HL-60/S4 treated with retinoic acid at 250 ng/mL for 4 days and 3 days (cell line): ENCODE measurements at regions not wholly inside any gene's neighbourhood (a gene's known extent, or its start where the extent isn't known, plus 50 kb on each side); places are given as distances from the start of the nearest gene placed in this dataset.
"Not testable (repeated sequence)": the region's sequence is repeated elsewhere in the genome, so short reads cannot be mapped to it uniquely, and the experiment has no call there.

Experiments
- in situ Hi-C: fragments of 300-500 bp; cut with MboI; formaldehyde crosslinking; loops from 2 replicates; pipeline ENCODE4 v1.7.0; 2022; ENCODE audit warnings: low sequenced_read_pairs

- in situ Hi-C loops: no loop called here
Observed at GRCh38 chr2:182594286-182594685, 121.8 kb upstream of the DNAJC10 start.

- in situ Hi-C loops: no loop called here
Observed at GRCh38 chr2:182595650-182596049, 120.4 kb upstream of the DNAJC10 start.

GRCh38 chr2:182597570-182598295 lies 118.3 kb upstream of the DNAJC10 start:
- in situ Hi-C loops: no loop called here

GRCh38 chr2:182598626-182599025 lies 117.4 kb upstream of the DNAJC10 start:
- in situ Hi-C loops: no loop called here

- in situ Hi-C loops: no loop called here
Observed at GRCh38 chr2:182605166-182605565, 110.9 kb upstream of the DNAJC10 start.

- in situ Hi-C loops: no loop called here
Observed at GRCh38 chr2:182606728-182607681, 109.1 kb upstream of the DNAJC10 start.

- in situ Hi-C loops: no loop called here
Observed at GRCh38 chr2:182608181-182608845, 107.7 kb upstream of the DNAJC10 start.

GRCh38 chr2:182609005-182609404 lies 107.1 kb upstream of the DNAJC10 start:
- in situ Hi-C loops: not testable (repeated sequence)

- in situ Hi-C loops: no loop called here
Observed at GRCh38 chr2:182610231-182610630, 105.8 kb upstream of the DNAJC10 start.

GRCh38 chr2:182611009-182611408 lies 105.0 kb upstream of the DNAJC10 start:
- in situ Hi-C loops: no loop called here

- in situ Hi-C loops: no loop called here
Observed at GRCh38 chr2:182615036-182615435, 101.0 kb upstream of the DNAJC10 start.

- in situ Hi-C loops: no loop called here
Observed at GRCh38 chr2:182616471-182617393, 99.3 kb upstream of the DNAJC10 start.

- in situ Hi-C loops: no loop called here
Observed at GRCh38 chr2:182618672-182619079, 97.4 kb upstream of the DNAJC10 start.

GRCh38 chr2:182619276-182619675 lies 96.8 kb upstream of the DNAJC10 start:
- in situ Hi-C loops: no loop called here

GRCh38 chr2:182621191-182621590 lies 94.9 kb upstream of the DNAJC10 start:
- in situ Hi-C loops: no loop called here

GRCh38 chr2:182621810-182622209 lies 94.2 kb upstream of the DNAJC10 start:
- in situ Hi-C loops: no loop called here

GRCh38 chr2:182622231-182622630 lies 93.8 kb upstream of the DNAJC10 start:
- in situ Hi-C loops: no loop called here

GRCh38 chr2:182625814-182626213 lies 90.2 kb upstream of the DNAJC10 start:
- in situ Hi-C loops: no loop called here

GRCh38 chr2:182628916-182629315 lies 87.1 kb upstream of the DNAJC10 start:
- in situ Hi-C loops: no loop called here

GRCh38 chr2:182630207-182630606 lies 85.8 kb upstream of the DNAJC10 start:
- in situ Hi-C loops: no loop called here
